ENCODE measurements at regions not wholly inside any gene's neighbourhood (a gene's known extent, or its start where the extent isn't known, plus 50 kb on each side); places are given as distances from the start of the nearest gene placed in this dataset.
A peak's percentile ranks its signal among the peaks of the same experiment; 100 is the strongest.
"Not testable (repeated sequence)": the region's sequence is repeated elsewhere in the genome, so short reads cannot be mapped to it uniquely, and the experiment has no call there.

GRCh38 chr1:47491341-47491753 lies 53.5 kb downstream of the FOXD2 start:
- no peak for DNase-seq (ENCODE audit: low read depth in 1 of 2, low spot score in 1 of 2)

GRCh38 chr1:47495176-47495713 lies 57.4 kb downstream of the FOXD2 start:
- DNase-seq (ENCODE audit: low read depth in 1 of 2, low spot score in 1 of 2) = no peak

- DNase-seq (ENCODE audit: low read depth in 1 of 2, low spot score in 1 of 2) = no peak
Measured at GRCh38 chr1:47498551-47498950, 60.7 kb downstream of the FOXD2 start.

GRCh38 chr1:47501069-47501468 lies 63.2 kb downstream of the FOXD2 start:
- no peak for DNase-seq (ENCODE audit: low read depth in 1 of 2, low spot score in 1 of 2)

GRCh38 chr1:47502746-47503370 lies 65.0 kb downstream of the FOXD2 start:
- DNase-seq (ENCODE audit: low read depth in 1 of 2, low spot score in 1 of 2) = no peak

- not testable (repeated sequence) for DNase-seq (ENCODE audit: low read depth in 1 of 2, low spot score in 1 of 2)
Measured at GRCh38 chr1:47504840-47505239, 67.0 kb downstream of the FOXD2 start.

GRCh38 chr1:47505267-47505666 lies 67.4 kb downstream of the FOXD2 start:
- DNase-seq (ENCODE audit: low read depth in 1 of 2, low spot score in 1 of 2) = no peak

- DNase-seq (ENCODE audit: low read depth in 1 of 2, low spot score in 1 of 2) = no peak
Measured at GRCh38 chr1:47506053-47506452, 68.2 kb downstream of the FOXD2 start.

GRCh38 chr1:47507144-47507543 lies 69.3 kb downstream of the FOXD2 start:
- DNase-seq (ENCODE audit: low read depth in 1 of 2, low spot score in 1 of 2) = no peak

GRCh38 chr1:47507881-47508701 lies 70.2 kb downstream of the FOXD2 start:
- peak in 1 of 2 donors; percentile 4 for DNase-seq (ENCODE audit: low read depth in 1 of 2, low spot score in 1 of 2)

- DNase-seq (ENCODE audit: low read depth in 1 of 2, low spot score in 1 of 2) = no peak
Measured at GRCh38 chr1:47508702-47509431, 71.0 kb downstream of the FOXD2 start.

- DNase-seq (ENCODE audit: low read depth in 1 of 2, low spot score in 1 of 2) = no peak
Measured at GRCh38 chr1:47510282-47510811, 72.5 kb downstream of the FOXD2 start.

- DNase-seq (ENCODE audit: low read depth in 1 of 2, low spot score in 1 of 2) = no peak
Measured at GRCh38 chr1:47511825-47512224, 74.0 kb downstream of the FOXD2 start.

GRCh38 chr1:47513393-47513792 lies 75.5 kb downstream of the FOXD2 start:
- no peak for DNase-seq (ENCODE audit: low read depth in 1 of 2, low spot score in 1 of 2)

GRCh38 chr1:47514229-47514628 lies 76.4 kb downstream of the FOXD2 start:
- no peak for DNase-seq (ENCODE audit: low read depth in 1 of 2, low spot score in 1 of 2)

GRCh38 chr1:47515164-47515789 lies 77.4 kb downstream of the FOXD2 start:
- no peak for DNase-seq (ENCODE audit: low read depth in 1 of 2, low spot score in 1 of 2)

GRCh38 chr1:47517946-47518345 lies 80.1 kb downstream of the FOXD2 start:
- no peak for DNase-seq (ENCODE audit: low read depth in 1 of 2, low spot score in 1 of 2)

GRCh38 chr1:47519491-47519890 lies 81.6 kb downstream of the FOXD2 start:
- no peak for DNase-seq (ENCODE audit: low read depth in 1 of 2, low spot score in 1 of 2)

- no peak for DNase-seq (ENCODE audit: low read depth in 1 of 2, low spot score in 1 of 2)
Measured at GRCh38 chr1:47519971-47520370, 82.1 kb downstream of the FOXD2 start.

GRCh38 chr1:47521034-47521881 lies 83.4 kb downstream of the FOXD2 start:
- DNase-seq (ENCODE audit: low read depth in 1 of 2, low spot score in 1 of 2) = no peak

Measured in activated CD4-positive, alpha-beta T cell treated with anti-CD3 and anti-CD28 coated beads, Interleukin-2, amount 50 U/mL, for 24 hours (primary cell).